Activated naive CD8-positive, alpha-beta T cell treated with anti-CD3 and anti-CD28 coated beads for 36 hours (primary cell): ENCODE measurements at regions not wholly inside any gene's neighbourhood (a gene's known extent, or its start where the extent isn't known, plus 50 kb on each side); places are given as distances from the start of the nearest gene placed in this dataset.

Source experiments
- DNase-seq: peaks from one replicate; pipeline ENCODE4 v3.0.0; 2021
- H3K27ac Mint-ChIP-seq: one replicate; pipeline ENCODE4 v1.8.0; 2022; ENCODE audit warnings: mild to moderate bottlenecking, moderate library complexity, mixed read lengths
- H3K27me3 Mint-ChIP-seq: one replicate; pipeline ENCODE4 v1.8.0; 2022; ENCODE audit warnings: mild to moderate bottlenecking, mixed read lengths
- H3K36me3 Mint-ChIP-seq: one replicate; pipeline ENCODE4 v1.8.0; 2021; ENCODE audit warnings: mild to moderate bottlenecking, mixed read lengths
- H3K4me1 Mint-ChIP-seq: one replicate; pipeline ENCODE4 v1.8.0; 2021; ENCODE audit warnings: mixed read lengths
- H3K4me3 Mint-ChIP-seq: one replicate; pipeline ENCODE4 v1.8.0; 2022; ENCODE audit warnings: mild to moderate bottlenecking, moderate library complexity, mixed read lengths
- H3K9me3 Mint-ChIP-seq: one replicate; pipeline ENCODE4 v1.8.0; 2022; ENCODE audit warnings: mixed read lengths

- Mint-ChIP-seq H3K9me3 (no peaks in the 10 kb centered on the region), H3K4me1 (peaks cover 3% of the 10 kb centered on the region), H3K36me3 (no peaks in the 10 kb centered on the region), H3K27ac (no peak overlapping the region), H3K27me3 (peaks cover 17% of the 10 kb centered on the region), H3K4me3 (no peak overlapping the region)
- DNase-seq: peak; percentile 75
Observed at GRCh38 chr11:76721755-76722677, 51.5 kb upstream of the LRRC32 start.

GRCh38 chr11:76723142-76723541, 52.6 kb upstream of the LRRC32 start:
- peaks cover 17% of the 10 kb centered on the region for H3K27me3 Mint-ChIP-seq
- no peaks in the 10 kb centered on the region for H3K9me3 Mint-ChIP-seq
- peaks cover 3% of the 10 kb centered on the region for H3K4me1 Mint-ChIP-seq
- no peak for DNase-seq
- no peaks in the 10 kb centered on the region for H3K36me3 Mint-ChIP-seq
- H3K4me3 Mint-ChIP-seq: no peak overlapping the region
- H3K27ac Mint-ChIP-seq: no peak overlapping the region

- H3K36me3 Mint-ChIP-seq: no peaks in the 10 kb centered on the region
- no peak overlapping the region for H3K27ac Mint-ChIP-seq
Observed at GRCh38 chr11:76723548-76723947, 53.0 kb upstream of the LRRC32 start.

GRCh38 chr11:76724171-76724768, 53.7 kb upstream of the LRRC32 start:
- Mint-ChIP-seq H3K27ac (no peak overlapping the region), H3K27me3 (peaks cover 17% of the 10 kb centered on the region), H3K9me3 (no peaks in the 10 kb centered on the region), H3K4me1 (peaks cover 3% of the 10 kb centered on the region), H3K4me3 (no peak overlapping the region), H3K36me3 (no peaks in the 10 kb centered on the region)
- DNase-seq: no peak

More at GRCh38 chr11:76723548-76723947, 53.0 kb upstream of the LRRC32 start:
- Mint-ChIP-seq H3K27me3 (peaks cover 17% of the 10 kb centered on the region), H3K4me3 (no peak overlapping the region), H3K4me1 (peaks cover 3% of the 10 kb centered on the region), H3K9me3 (no peaks in the 10 kb centered on the region)
- no peak for DNase-seq

- H3K27me3 Mint-ChIP-seq: peaks cover 3% of the 10 kb centered on the region
- H3K27ac Mint-ChIP-seq: no peak overlapping the region
- no peak overlapping the region for H3K4me3 Mint-ChIP-seq
- no peak for DNase-seq
- no peaks in the 10 kb centered on the region for H3K4me1 Mint-ChIP-seq
- no peaks in the 10 kb centered on the region for H3K9me3 Mint-ChIP-seq
- no peaks in the 10 kb centered on the region for H3K36me3 Mint-ChIP-seq
Observed at GRCh38 chr11:76728227-76728626, 54.9 kb upstream of the TSKU start.

- Mint-ChIP-seq H3K27me3 (no peaks in the 10 kb centered on the region), H3K36me3 (no peaks in the 10 kb centered on the region), H3K9me3 (no peaks in the 10 kb centered on the region), H3K4me3 (no peak overlapping the region), H3K4me1 (no peaks in the 10 kb centered on the region), H3K27ac (no peak overlapping the region)
- DNase-seq: no peak
Observed at GRCh38 chr11:76728778-76729177, 54.4 kb upstream of the TSKU start.

GRCh38 chr11:76729214-76729613, 53.9 kb upstream of the TSKU start:
- no peak for DNase-seq
- Mint-ChIP-seq H3K9me3 (no peaks in the 10 kb centered on the region), H3K4me1 (no peaks in the 10 kb centered on the region), H3K4me3 (no peak overlapping the region), H3K36me3 (no peaks in the 10 kb centered on the region), H3K27me3 (no peaks in the 10 kb centered on the region), H3K27ac (no peak overlapping the region)

GRCh38 chr11:76730887-76731565, 52.1 kb upstream of the TSKU start:
- H3K9me3 Mint-ChIP-seq: no peaks in the 10 kb centered on the region
- H3K4me3 Mint-ChIP-seq: no peak overlapping the region
- DNase-seq: no peak
- no peaks in the 10 kb centered on the region for H3K36me3 Mint-ChIP-seq
- no peaks in the 10 kb centered on the region for H3K27me3 Mint-ChIP-seq
- no peaks in the 10 kb centered on the region for H3K4me1 Mint-ChIP-seq
- no peak overlapping the region for H3K27ac Mint-ChIP-seq

- H3K4me3 Mint-ChIP-seq: no peak overlapping the region
- no peak for DNase-seq
- H3K27ac Mint-ChIP-seq: no peak overlapping the region
- no peaks in the 10 kb centered on the region for H3K4me1 Mint-ChIP-seq
- H3K9me3 Mint-ChIP-seq: no peaks in the 10 kb centered on the region
- H3K27me3 Mint-ChIP-seq: no peaks in the 10 kb centered on the region
- H3K36me3 Mint-ChIP-seq: no peaks in the 10 kb centered on the region
Observed at GRCh38 chr11:76732643-76733042, 50.5 kb upstream of the TSKU start.
